ENCODE measurements at regions not wholly inside any gene's neighbourhood (a gene's known extent, or its start where the extent isn't known, plus 50 kb on each side); places are given as distances from the start of the nearest gene placed in this dataset.

DNA sequence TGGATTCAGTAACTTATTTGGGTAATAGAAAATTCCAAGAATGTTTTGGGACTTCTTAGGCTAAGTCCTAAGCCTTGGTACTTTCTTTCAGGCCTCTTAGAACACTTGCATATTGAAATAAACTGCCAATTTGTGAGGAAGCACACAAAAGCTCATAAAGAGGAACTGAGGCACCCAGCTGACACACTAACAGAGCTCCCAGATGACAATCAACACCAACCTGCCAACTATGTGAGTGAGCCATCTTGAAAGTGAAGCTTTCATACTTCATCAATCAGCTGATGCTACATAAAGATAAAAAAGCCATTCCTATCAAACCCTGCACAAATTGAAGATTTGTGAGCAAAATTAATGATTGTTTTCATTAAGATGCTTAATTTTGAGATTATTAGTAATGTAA is 832.5 kb upstream of the EPHA7 start:
- intact Hi-C loops (cut with micrococcal nuclease; ENCODE audit: unreplicated experiment), result loop anchor here (5.0 kb wide), 1 partner anchor 400 kb away; no protein-coding TSS in a partner anchor
- Histone ChIP-seq H3F3A (ENCODE audit: insufficient read depth, low read depth) (no peaks in the 10 kb centered on the region), H3K4me1 (replicated peaks; ENCODE audit: insufficient read depth) (no peaks in the 10 kb centered on the region), H3K4me3 (no peak overlapping the region), H3K4me2 (no peak overlapping the region), H3K27me3 (ENCODE audit: insufficient read depth, low read depth) (no peaks in the 10 kb centered on the region), H3K79me2 (ENCODE audit: low read depth) (no peaks in the 10 kb centered on the region), H4K20me1 (ENCODE audit: insufficient read depth) (no peaks in the 10 kb centered on the region; the same call in 1 of the 2 replicates), H3K27ac (no peak overlapping the region), H2AFZ (no peak overlapping the region), H3K36me3 (ENCODE audit: low read depth) (no peaks in the 10 kb centered on the region), H3K9me2 (ENCODE audit: insufficient read depth) (no peaks in the 10 kb centered on the region), H3K9me3 (ENCODE audit: insufficient read depth, low read depth) (no peaks in the 10 kb centered on the region)
- BruUV-seq (replicated peaks), result no TSS peak
- no peak for DNase-seq
- POLR2A ChIA-PET (ENCODE audit: unreplicated experiment), result no interaction called here
- CTCF ChIA-PET, result no interaction called here
- no peak for TF ChIP-seq EZH2 (IDR thresholded peaks at IDR 0.05; ENCODE audit: low read depth)
- TF ChIP-seq, protein P1, sequence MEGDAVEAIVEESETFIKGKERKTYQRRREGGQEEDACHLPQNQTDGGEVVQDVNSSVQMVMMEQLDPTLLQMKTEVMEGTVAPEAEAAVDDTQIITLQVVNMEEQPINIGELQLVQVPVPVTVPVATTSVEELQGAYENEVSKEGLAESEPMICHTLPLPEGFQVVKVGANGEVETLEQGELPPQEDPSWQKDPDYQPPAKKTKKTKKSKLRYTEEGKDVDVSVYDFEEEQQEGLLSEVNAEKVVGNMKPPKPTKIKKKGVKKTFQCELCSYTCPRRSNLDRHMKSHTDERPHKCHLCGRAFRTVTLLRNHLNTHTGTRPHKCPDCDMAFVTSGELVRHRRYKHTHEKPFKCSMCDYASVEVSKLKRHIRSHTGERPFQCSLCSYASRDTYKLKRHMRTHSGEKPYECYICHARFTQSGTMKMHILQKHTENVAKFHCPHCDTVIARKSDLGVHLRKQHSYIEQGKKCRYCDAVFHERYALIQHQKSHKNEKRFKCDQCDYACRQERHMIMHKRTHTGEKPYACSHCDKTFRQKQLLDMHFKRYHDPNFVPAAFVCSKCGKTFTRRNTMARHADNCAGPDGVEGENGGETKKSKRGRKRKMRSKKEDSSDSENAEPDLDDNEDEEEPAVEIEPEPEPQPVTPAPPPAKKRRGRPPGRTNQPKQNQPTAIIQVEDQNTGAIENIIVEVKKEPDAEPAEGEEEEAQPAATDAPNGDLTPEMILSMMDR (conservative IDR thresholded peaks at IDR 0.05), result no peak

DNA sequence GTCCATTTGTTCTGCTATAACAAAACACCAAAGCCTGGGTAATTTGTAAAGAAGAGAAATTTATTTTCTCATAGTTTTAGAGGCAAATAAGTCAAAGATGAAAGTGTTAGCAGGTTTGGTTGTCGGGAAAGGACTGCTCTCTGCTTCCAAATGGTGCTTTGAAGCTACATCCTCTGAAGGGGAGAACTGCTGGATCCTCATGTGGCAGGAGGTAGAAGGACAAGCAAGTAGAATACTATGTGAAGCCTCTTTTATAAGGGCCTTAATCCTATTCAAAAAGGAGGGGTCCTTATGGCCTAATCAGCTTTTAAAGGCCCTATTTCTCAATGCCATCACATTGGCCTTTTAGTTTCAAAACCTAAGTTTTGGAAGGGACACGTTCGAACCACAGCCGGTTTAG is 826.0 kb upstream of the EPHA7 start:
- Histone ChIP-seq H3K79me2 (ENCODE audit: low read depth) (no peaks in the 10 kb centered on the region), H3K9me2 (ENCODE audit: insufficient read depth) (no peaks in the 10 kb centered on the region), H4K20me1 (ENCODE audit: insufficient read depth) (no peaks in the 10 kb centered on the region), H3K4me1 (replicated peaks; ENCODE audit: insufficient read depth) (no peaks in the 10 kb centered on the region), H3K27ac (no peak overlapping the region), H2AFZ (no peak overlapping the region), H3K4me2 (no peak overlapping the region), H3K9me3 (ENCODE audit: insufficient read depth, low read depth) (no peaks in the 10 kb centered on the region), H3K27me3 (ENCODE audit: insufficient read depth, low read depth) (no peaks in the 10 kb centered on the region), H3K4me3 (no peak overlapping the region), H3K36me3 (ENCODE audit: low read depth) (no peaks in the 10 kb centered on the region), H3F3A (ENCODE audit: insufficient read depth, low read depth) (no peaks in the 10 kb centered on the region)
- ChIA-PET CTCF (no interaction called here), POLR2A (ENCODE audit: unreplicated experiment) (no interaction called here)
- TF ChIP-seq EZH2 (IDR thresholded peaks at IDR 0.05; ENCODE audit: low read depth), result no peak
- TF ChIP-seq, protein P1 (conservative IDR thresholded peaks at IDR 0.05), result no peak
- intact Hi-C loops (cut with micrococcal nuclease; ENCODE audit: unreplicated experiment), result no loop called here
- BruUV-seq (replicated peaks), result no TSS peak
- DNase-seq, result no peak

DNA sequence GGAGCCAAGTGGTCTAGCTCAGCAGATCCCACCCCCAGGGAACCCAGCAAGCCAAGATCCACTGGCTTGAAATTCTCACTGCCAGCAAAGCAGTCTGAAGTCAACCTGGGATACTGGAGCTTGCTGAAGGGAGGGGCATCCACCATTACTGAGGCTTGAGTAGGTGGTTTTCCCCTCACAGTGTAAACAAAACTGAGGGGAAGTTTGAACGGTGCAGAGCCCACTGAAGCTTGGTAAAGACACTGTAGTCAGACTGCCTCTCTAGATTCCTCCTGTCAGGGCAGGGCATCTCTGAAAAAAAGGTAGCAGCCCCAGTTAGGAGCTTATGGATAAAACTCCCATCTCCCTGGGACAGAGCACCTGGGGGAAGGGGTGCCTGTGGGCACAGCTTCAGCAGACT is 819.5 kb upstream of the EPHA7 start:
- H3K4me3 ChIP-seq, result no peak overlapping the region
- no peaks in the 10 kb centered on the region for H3K9me3 ChIP-seq (ENCODE audit: insufficient read depth, low read depth)
- BruUV-seq (replicated peaks), result no TSS peak
- H3K4me1 ChIP-seq (replicated peaks; ENCODE audit: insufficient read depth), result no peaks in the 10 kb centered on the region
- H3K4me2 ChIP-seq, result no peak overlapping the region
- H3K27me3 ChIP-seq (ENCODE audit: insufficient read depth, low read depth), result no peaks in the 10 kb centered on the region
- POLR2A ChIA-PET (ENCODE audit: unreplicated experiment), result interaction anchor here (0.6 kb wide), 1 partner anchor 46 kb away, joined by 5 read pairs; no protein-coding TSS in a partner anchor
- no peaks in the 10 kb centered on the region for H3K9me2 ChIP-seq (ENCODE audit: insufficient read depth)
- H4K20me1 ChIP-seq (ENCODE audit: insufficient read depth), result no peaks in the 10 kb centered on the region
- H3K79me2 ChIP-seq (ENCODE audit: low read depth), result no peaks in the 10 kb centered on the region
- H3F3A ChIP-seq (ENCODE audit: insufficient read depth, low read depth), result no peaks in the 10 kb centered on the region
- CTCF ChIA-PET, result no interaction called here
- no peak overlapping the region for H3K27ac ChIP-seq
- no peak for DNase-seq
- intact Hi-C loops (cut with micrococcal nuclease; ENCODE audit: unreplicated experiment), result no loop called here
- H2AFZ ChIP-seq, result no peak overlapping the region
- TF ChIP-seq, protein P1 (conservative IDR thresholded peaks at IDR 0.05), result no peak
- TF ChIP-seq EZH2 (IDR thresholded peaks at IDR 0.05; ENCODE audit: low read depth), result no peak
- H3K36me3 ChIP-seq (ENCODE audit: low read depth), result no peaks in the 10 kb centered on the region
